A673 (cell line): ENCODE measurements at regions not wholly inside any gene's neighbourhood (a gene's known extent, or its start where the extent isn't known, plus 50 kb on each side); places are given as distances from the start of the nearest gene placed in this dataset.

Source experiments
- BruUV-seq: library from RNA; stranded (reverse); fragments of 400-500 nt; replicated peaks from 2 replicates; lab custom pipeline; 2021; lab: Mats Ljungman, UMichigan
- CTCF ChIA-PET: fragments of 300-600 bp; sonication (Branson Sonifier 250); formaldehyde crosslinking; loops from one replicate; lab custom pipeline; 2022; ENCODE audit warnings: antibody characterized with exemption; lab: Charles Lee
- POLR2A ChIA-PET: fragments of 300-600 bp; sonication (Branson Sonifier 250); formaldehyde crosslinking; loops from one replicate; lab custom pipeline; 2022; ENCODE audit warnings: antibody characterized with exemption; ENCODE audit not compliant: low non-redundant PET; lab: Charles Lee
- DNase-seq: peaks from one replicate; pipeline ENCODE4 v3.0.0-alpha.2; 2015; ENCODE audit warnings: low spot score
- H3K27ac ChIP-seq: fragments of 200-600 bp; sonication (generic); 2 replicates; pipeline ENCODE4 v1.5.1; 2016; ENCODE audit warnings: mixed run types, low read depth, mild to moderate bottlenecking, mixed read lengths, antibody characterized with exemption, low read length; ENCODE audit not compliant: poor library complexity, severe bottlenecking
- H3K27me3 ChIP-seq: fragments of 200-600 bp; sonication (generic); replicated peaks from 2 replicates; pipeline ENCODE4 v1.6.1; 2017; ENCODE audit warnings: mixed run types, low read depth, mild to moderate bottlenecking, mixed read lengths, antibody characterized with exemption, low read length; ENCODE audit not compliant: insufficient read depth, poor library complexity
- H3K36me3 ChIP-seq: fragments of 200-600 bp; sonication (generic); 2 replicates; pipeline ENCODE4 v1.6.1; 2016; ENCODE audit warnings: mixed run types, mild to moderate bottlenecking, mixed read lengths, antibody characterized with exemption, low read length; ENCODE audit not compliant: insufficient read depth, poor library complexity, severe bottlenecking
- H3K4me1 ChIP-seq: fragments of 200-600 bp; sonication (generic); 2 replicates; pipeline ENCODE4 v1.6.1; 2017; ENCODE audit warnings: mixed run types, mild to moderate bottlenecking, mixed read lengths, antibody characterized with exemption, low read length; ENCODE audit not compliant: insufficient read depth, poor library complexity, severe bottlenecking
- H3K4me3 ChIP-seq: fragments of 200-600 bp; sonication (generic); 2 replicates; pipeline ENCODE4 v1.5.1; 2016; ENCODE audit warnings: low read depth, mixed run types, mild to moderate bottlenecking, mixed read lengths, low read length; ENCODE audit not compliant: poor library complexity, severe bottlenecking
- H3K9me3 ChIP-seq: fragments of 200-600 bp; sonication (generic); 2 replicates; pipeline ENCODE4 v1.6.1; 2016; ENCODE audit warnings: mixed run types, low read depth, mild to moderate bottlenecking, mixed read lengths, antibody characterized with exemption, low read length; ENCODE audit not compliant: poor library complexity, severe bottlenecking
- EZH2 ChIP-seq: fragments of 200-600 bp; sonication (generic); IDR thresholded peaks from 2 replicates; pipeline ENCODE4 v1.6.1; 2017; ENCODE audit warnings: borderline replicate concordance, low read depth, mild to moderate bottlenecking, mixed read lengths, antibody characterized with exemption, low read length; ENCODE audit not compliant: poor library complexity, severe bottlenecking
- intact Hi-C: fragments of 100-400 bp; cut with micrococcal nuclease; formaldehyde crosslinking; loops from one replicate; pipeline ENCODE4 v1.10.0; 2022; ENCODE audit not compliant: unreplicated experiment
- TF ChIP-seq, protein P1 (sequence below): fragments of 300-800, 200-600 bp; sonication (generic); conservative IDR thresholded peaks from 2 replicates; pipeline ENCODE4 v1.5.1; 2017; ENCODE audit warnings: low read depth, mild to moderate bottlenecking, antibody characterized with exemption, low read length, moderate library complexity, mixed read lengths

DNA sequence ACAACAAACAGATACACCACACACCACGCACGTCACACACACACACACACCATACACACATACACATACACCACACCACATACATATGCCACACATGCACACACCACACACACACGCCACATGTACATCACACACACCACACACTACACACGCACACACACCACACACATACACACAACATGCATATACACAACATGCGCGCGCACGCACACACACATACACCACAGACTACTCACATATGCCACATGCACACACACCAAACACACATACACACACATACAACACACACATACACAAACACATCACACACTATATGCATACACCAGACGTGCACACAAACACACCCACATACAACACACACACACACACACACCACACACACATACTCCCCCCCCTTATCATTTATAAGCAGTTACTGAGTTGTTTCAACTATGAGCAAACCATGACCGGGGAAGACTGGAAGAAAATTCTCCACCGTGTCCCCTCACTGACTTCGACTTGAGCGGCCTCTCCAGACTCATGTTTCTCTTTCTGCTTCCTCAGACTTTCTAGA, 126.7 kb upstream of the IQSEC1 start:
- Histone ChIP-seq H3K9me3 (no peaks in the 10 kb centered on the region), H3K27ac (no peak overlapping the region), H3K36me3 (no peaks in the 10 kb centered on the region), H3K27me3 (peaks cover 23% of the 10 kb centered on the region), H3K4me1 (no peaks in the 10 kb centered on the region), H3K4me3 (no peak overlapping the region)
- ChIA-PET POLR2A (no interaction called here), CTCF (no interaction called here)
- TF ChIP-seq, protein P1, sequence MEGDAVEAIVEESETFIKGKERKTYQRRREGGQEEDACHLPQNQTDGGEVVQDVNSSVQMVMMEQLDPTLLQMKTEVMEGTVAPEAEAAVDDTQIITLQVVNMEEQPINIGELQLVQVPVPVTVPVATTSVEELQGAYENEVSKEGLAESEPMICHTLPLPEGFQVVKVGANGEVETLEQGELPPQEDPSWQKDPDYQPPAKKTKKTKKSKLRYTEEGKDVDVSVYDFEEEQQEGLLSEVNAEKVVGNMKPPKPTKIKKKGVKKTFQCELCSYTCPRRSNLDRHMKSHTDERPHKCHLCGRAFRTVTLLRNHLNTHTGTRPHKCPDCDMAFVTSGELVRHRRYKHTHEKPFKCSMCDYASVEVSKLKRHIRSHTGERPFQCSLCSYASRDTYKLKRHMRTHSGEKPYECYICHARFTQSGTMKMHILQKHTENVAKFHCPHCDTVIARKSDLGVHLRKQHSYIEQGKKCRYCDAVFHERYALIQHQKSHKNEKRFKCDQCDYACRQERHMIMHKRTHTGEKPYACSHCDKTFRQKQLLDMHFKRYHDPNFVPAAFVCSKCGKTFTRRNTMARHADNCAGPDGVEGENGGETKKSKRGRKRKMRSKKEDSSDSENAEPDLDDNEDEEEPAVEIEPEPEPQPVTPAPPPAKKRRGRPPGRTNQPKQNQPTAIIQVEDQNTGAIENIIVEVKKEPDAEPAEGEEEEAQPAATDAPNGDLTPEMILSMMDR = no peak
- no peak for TF ChIP-seq EZH2
- intact Hi-C loops = no loop called here
- no TSS peak for BruUV-seq
- DNase-seq = no peak

DNA sequence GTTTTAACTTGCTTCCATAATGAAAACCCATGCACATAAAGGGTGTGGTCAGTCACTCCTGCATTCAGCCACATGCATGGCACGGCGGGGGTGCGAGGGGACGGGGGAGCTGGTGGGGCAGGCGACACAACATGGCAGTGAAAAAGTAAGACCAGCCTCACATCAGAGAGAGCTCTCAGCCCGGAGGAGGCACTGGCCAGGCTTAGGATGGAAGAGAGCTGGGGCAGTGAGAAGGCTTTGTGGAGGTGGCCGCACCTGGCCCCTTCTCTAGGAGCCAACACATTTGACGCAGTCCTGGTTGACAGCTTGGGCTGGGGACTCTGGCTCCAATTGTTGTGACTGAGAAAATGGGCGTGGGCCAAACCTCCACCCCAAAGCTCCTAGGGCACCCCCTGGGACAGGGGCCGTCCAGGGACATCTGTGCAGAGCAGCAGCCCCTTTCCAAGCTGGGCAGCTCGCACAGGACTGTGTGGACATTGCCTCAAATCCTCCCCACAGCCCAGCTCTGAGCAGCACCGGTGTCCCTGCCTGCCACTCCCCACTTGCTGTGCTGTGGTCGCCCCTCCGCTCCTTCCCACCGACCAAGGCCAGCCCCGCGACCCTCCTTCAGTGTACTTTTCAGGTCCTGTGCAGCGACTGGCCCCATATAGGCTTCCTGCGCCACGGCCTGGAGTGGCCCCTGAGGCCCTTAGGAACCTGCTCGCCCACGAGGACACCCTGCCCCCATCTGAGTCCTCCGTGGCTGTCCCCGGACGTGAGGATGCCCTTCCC, 126.0 kb upstream of the IQSEC1 start:
- ChIA-PET CTCF (no interaction called here), POLR2A (no interaction called here)
- Histone ChIP-seq H3K36me3 (no peaks in the 10 kb centered on the region), H3K27me3 (peaks cover 15% of the 10 kb centered on the region), H3K9me3 (no peaks in the 10 kb centered on the region), H3K27ac (no peak overlapping the region), H3K4me1 (no peaks in the 10 kb centered on the region), H3K4me3 (no peak overlapping the region)
- TF ChIP-seq EZH2 = no peak
- TF ChIP-seq, protein P1 = no peak
- no peak for DNase-seq
- intact Hi-C loops = no loop called here
- BruUV-seq = no TSS peak

DNA sequence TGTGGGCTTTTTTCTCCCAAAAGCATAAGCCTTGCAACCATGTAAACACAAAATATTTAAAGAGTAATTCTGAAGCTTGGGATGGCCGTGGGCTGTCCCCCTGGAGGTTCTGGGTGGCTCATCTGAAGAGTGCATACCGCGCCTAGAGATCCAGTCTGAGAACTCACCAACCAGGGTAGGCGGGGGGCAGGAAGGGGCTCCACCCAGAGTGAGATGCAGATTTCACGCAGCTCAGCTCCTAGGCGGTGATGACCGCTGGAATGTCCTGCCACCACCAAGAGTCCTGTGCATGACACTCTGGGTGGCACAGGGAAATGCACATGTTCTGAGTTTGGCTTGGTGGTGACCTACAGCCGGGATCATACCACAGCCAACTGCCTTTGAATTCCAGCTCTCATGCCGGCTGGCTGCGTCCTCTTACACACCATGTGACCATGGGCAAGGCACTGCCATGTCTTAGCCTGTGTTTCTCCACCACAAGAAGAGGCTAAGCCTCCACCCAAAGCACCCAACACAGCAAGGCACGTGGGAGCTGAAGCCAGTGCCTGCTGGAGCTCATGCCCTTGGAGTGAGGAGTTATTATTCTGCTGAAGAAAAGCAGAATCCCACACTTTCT, 125.1 kb upstream of the IQSEC1 start:
- ChIA-PET CTCF (no interaction called here), POLR2A (no interaction called here)
- TF ChIP-seq, protein P1 = no peak
- TF ChIP-seq EZH2 = no peak
- no peaks in the 10 kb centered on the region for H3K4me1 ChIP-seq
- no peaks in the 10 kb centered on the region for H3K36me3 ChIP-seq
- no peak overlapping the region for H3K4me3 ChIP-seq
- peaks cover 7% of the 10 kb centered on the region for H3K27me3 ChIP-seq
- intact Hi-C loops = no loop called here
- no TSS peak for BruUV-seq
- H3K9me3 ChIP-seq = no peaks in the 10 kb centered on the region
- no peak for DNase-seq
- H3K27ac ChIP-seq = no peak overlapping the region
